ENCODE measurements at regions not wholly inside any gene's neighbourhood (a gene's known extent, or its start where the extent isn't known, plus 50 kb on each side); places are given as distances from the start of the nearest gene placed in this dataset.
A peak's percentile ranks its signal among the peaks of the same experiment; 100 is the strongest.

DNA sequence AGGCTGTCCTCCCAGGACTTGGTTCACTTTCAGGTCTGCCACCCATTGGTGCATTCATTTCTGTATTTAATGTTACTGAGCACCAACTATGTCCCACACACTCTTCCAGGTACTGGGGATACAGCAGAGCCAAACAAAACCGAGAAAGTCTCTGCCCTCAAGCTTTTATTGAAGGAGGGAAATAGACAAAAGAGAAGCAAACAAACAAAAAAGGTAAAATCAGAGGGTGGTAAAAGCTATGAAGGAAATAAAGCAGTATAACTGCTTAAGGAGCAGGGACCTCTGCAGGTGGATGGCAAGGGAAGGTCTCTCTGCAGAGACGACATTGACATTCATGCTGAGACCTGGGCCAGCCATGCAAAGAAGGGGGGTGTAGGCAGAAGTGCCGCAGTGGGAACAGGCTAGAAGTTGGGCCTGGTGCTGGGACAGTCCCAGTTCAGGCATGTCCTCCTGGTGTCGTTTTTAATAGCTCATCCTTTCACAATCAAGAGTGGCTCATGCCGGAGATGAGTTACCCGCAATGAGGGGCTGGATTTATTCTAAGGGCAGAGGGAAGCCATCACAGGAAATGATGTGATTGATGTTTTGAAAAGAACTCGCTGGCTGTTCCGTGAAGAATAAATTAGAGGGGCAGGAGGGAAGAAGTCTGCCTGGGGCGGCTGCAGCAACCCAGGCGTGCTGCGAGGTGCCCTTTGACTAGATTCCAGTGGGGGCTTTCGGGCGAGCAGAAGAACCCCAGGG is 72.8 kb downstream of the IRF2BPL start:
- peak overlapping the region; percentile 86 for H3K27ac ChIP-seq
- TF ChIP-seq, protein P1, sequence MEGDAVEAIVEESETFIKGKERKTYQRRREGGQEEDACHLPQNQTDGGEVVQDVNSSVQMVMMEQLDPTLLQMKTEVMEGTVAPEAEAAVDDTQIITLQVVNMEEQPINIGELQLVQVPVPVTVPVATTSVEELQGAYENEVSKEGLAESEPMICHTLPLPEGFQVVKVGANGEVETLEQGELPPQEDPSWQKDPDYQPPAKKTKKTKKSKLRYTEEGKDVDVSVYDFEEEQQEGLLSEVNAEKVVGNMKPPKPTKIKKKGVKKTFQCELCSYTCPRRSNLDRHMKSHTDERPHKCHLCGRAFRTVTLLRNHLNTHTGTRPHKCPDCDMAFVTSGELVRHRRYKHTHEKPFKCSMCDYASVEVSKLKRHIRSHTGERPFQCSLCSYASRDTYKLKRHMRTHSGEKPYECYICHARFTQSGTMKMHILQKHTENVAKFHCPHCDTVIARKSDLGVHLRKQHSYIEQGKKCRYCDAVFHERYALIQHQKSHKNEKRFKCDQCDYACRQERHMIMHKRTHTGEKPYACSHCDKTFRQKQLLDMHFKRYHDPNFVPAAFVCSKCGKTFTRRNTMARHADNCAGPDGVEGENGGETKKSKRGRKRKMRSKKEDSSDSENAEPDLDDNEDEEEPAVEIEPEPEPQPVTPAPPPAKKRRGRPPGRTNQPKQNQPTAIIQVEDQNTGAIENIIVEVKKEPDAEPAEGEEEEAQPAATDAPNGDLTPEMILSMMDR (conservative IDR thresholded peaks at IDR 0.05): no peak

DNA sequence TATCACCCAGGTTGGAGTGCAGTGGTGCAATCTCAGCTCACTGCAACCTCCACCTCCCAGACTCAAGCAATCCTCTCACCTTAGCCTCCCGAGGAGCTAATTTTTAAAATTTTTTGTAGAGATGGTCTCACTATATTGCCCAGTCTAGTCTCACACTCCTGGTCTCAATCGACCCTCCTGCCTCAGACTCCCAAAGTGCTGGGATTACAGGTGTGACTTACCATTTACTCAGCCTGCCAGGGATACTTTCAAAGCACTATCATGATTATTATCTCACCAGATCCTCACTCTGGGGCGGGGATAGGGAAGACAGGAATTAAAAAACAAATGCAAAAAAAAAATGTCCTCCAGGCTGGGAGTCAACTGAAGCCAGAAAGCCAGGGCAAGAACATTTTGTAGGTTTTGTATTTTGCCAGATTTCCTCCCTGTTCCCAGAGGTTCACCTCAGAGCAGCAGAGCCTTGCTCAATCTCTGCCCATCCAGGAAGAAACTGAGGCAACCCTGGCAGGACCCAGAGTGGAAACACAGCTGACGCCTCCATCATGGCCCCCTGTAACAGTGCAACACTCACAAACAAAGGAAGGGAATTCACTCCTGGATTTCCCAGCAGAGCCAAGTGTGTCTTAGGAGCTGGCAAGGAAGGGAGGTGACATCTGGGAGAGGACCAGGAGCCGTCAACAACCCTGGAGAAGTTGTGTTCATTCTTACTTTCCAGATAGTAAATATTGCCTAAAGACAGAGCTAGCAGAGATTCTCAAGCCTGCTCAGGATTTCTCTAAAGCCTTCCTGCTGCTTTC is 73.9 kb downstream of the IRF2BPL start:
- peak overlapping the region; percentile 86 for H3K27ac ChIP-seq
- TF ChIP-seq, protein P1 (conservative IDR thresholded peaks at IDR 0.05): no peak

DNA sequence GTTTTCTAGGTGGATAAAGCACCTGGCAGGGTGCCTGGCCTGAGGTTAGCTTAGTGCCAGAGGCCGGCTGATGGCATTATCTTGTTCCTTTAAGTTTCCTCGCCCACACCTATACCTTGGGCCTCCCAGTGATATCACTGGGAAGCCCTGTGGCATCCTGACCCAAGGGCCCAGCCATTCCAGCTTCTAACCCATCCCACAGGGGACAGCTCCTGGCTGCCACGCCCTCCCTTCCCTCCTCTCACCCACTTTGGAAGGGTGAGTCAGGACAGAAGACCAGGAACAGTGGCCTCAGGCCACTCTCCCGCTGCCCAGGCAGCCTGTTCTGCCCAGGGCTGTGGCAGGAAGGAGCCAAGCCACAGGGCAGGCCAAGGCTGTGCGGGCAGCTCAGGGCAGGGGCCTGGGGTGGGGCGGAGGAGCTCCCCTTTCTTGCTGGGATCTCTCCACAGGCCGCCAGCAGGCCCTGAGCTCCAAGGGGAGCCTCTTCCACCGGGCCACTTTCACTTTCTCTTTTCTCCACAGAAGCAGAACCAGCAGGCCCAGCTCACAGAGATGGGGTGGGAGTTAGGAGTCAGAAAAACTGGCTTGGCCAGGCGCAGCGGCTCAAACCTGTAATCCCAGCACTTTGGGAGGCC is 75.1 kb downstream of the IRF2BPL start:
- peak overlapping the region; percentile 86 for H3K27ac ChIP-seq
- TF ChIP-seq, protein P1 (conservative IDR thresholded peaks at IDR 0.05): no peak

DNA sequence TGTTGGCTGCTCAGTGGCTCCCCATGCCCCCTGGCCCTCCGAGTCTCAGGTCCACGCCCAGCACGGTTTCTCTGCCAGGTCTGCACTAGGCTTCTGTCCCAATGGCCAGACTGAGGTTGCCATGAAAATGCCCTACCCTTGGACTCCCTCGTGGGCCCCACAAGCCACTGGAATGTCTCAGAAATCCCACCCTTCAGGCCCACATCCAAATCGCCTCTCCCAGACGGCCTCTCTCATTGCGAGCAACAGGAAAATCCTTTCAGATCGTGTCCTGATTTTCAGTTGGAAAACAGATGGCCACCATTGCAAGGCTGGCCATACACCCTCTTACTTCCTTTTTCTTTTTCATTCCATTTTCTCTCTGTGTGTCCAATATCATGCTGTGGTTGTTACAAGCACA is 77.3 kb downstream of the IRF2BPL start:
- TF ChIP-seq, protein P1 (conservative IDR thresholded peaks at IDR 0.05): no peak
- H3K27ac ChIP-seq: no peak overlapping the region

DNA sequence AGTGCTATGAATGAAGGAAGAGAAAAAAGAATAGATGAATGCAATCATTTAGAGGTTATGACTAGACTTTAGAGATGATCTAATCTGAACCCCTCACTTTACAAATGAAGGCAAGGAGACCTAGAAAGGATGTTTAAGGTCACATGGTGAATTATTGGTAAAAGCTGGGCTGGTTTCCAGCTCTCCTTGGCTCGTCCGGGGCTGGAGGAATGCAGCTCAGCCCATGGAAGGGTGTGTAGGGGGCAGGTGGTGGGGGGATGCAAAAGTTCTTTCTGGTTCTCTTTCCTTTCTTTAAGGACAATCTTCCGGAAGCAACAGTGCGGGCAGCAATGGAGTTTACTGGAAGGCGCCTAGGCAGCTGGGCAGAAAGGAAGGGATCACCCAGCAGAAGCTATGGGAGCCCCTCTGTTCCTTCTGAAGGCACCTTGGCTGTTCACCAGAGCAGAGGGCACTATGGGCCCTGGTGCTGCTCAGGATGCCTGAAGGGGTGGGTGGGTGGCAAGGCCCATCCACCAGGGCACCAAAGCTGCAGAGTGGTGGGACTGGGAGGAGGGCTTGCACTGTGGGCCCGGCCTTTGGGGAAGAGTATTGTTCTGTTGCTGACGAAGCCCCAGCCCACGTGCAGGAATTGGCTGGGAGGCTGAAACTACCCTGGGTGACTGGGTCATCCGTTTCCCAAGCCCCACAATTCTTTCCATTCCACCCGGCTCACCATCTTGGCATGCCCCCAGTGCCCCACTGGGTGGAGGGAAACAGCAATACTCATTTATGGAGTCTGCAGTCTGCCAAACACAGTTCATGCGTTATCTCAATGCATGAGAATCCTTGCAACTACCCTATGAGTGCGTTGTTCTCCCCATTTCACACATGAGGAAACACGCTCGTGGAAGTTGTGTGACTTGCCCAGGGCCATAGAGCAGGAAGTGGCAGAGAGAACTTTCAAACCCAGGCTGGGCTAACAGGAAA is 78.2 kb downstream of the IRF2BPL start:
- TF ChIP-seq, protein P1 (conservative IDR thresholded peaks at IDR 0.05): no peak
- H3K27ac ChIP-seq: peak overlapping the region; percentile 82; the same call in 1 of the 2 replicates

DNA sequence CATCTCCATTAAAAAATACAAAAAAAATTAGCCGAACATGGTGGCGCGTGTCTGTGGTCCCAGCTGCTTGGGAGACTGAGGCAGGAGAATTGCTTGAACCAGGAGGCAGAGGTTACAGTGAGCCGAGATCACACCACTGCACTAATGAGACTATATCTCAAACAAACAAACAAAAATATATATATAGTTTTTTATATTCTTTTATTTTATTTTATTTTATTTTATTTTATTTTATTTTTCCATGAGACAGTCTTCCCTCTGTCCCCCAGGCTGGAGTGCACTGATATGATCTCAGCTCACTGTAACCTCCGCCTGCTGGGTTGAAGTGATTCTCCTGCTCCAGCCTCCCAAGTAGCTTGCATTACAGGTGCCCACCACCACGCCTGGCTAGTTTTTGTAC is 79.5 kb downstream of the IRF2BPL start:
- H3K27ac ChIP-seq: peak overlapping the region; percentile 82
- TF ChIP-seq, protein P1 (conservative IDR thresholded peaks at IDR 0.05): no peak

All from VCaP (cell line).